HepG2 (cell line): ENCODE measurements at regions not wholly inside any gene's neighbourhood (a gene's known extent, or its start where the extent isn't known, plus 50 kb on each side); places are given as distances from the start of the nearest gene placed in this dataset.
"Not testable (repeated sequence)": the region's sequence is repeated elsewhere in the genome, so short reads cannot be mapped to it uniquely, and the experiment has no call there.

ENCODE experiments used
- ATAC-seq: fragments of 200-7000 bp; cut with Tn5 transposase; 3 replicates; pipeline ENCODE4 v1.9.1; 2020; ENCODE audit warnings: mild to moderate bottlenecking, moderate library complexity
- BruUV-seq: library from RNA; stranded (reverse); fragments of 400-500 nt; replicated peaks from 2 replicates; lab custom pipeline; 2021; lab: Mats Ljungman, UMichigan
- CTCF ChIA-PET: fragments of 300-600 bp; formaldehyde crosslinking; extraction: SDS; loops from one replicate; lab custom pipeline; 2021; ENCODE audit warnings: low total read pairs, inconsistent platforms, low intra/inter-chr PET ratio; lab: Yijun Ruan, JAX
- POLR2A ChIA-PET: fragments of 350-600 bp; sonication (Branson Sonifier 250); formaldehyde crosslinking; loops from one replicate; lab custom pipeline; 2020; ENCODE audit warnings: antibody characterized with exemption, inconsistent platforms; lab: Yijun Ruan, JAX
- DNase-seq: peaks from one replicate; pipeline ENCODE4 v3.0.0-alpha.2; 2015; ENCODE audit warnings: low spot score
- FAIRE-seq: peaks from 3 replicates; lab custom pipeline; 2011; peaks lifted over from hg19 to GRCh38; lab: Jason Lieb, UNC
- H2AFZ ChIP-seq: one replicate; pipeline ENCODE4 v1.6.1; 2011; ENCODE audit warnings: low read length, inconsistent platforms
- H3K27ac ChIP-seq: fragments of 300-600 bp; 3 replicates; pipeline ENCODE4 v1.8.0; 2011; ENCODE audit warnings: mixed run types, mild to moderate bottlenecking, mixed read lengths, low read length, inconsistent platforms; ENCODE audit not compliant: insufficient read depth; ENCODE audit errors: extremely low read length
- H3K27me3 ChIP-seq, 2 experiments: fragments of 200-600 bp in 1 of 2; 2 replicates in 1 of 2; 3 replicates in 1 of 2; pipeline versions ENCODE4 v1.6.0 to v1.8.0; 2011; ENCODE audit warnings: low read length in 2 of 2, mild to moderate bottlenecking in 2 of 2, moderate library complexity in 2 of 2, inconsistent platforms in 1 of 2; ENCODE audit not compliant: insufficient read depth in 2 of 2, control insufficient read depth in 1 of 2
- H3K36me3 ChIP-seq, 2 experiments: fragments of 200-600 bp in 1 of 2; replicated peaks in 1 of 2; 2 replicates in 1 of 2; 3 replicates in 1 of 2; pipeline versions ENCODE4 v1.5.1 to v1.8.0; 2011; ENCODE audit warnings: low read length in 2 of 2, inconsistent platforms in 1 of 2; ENCODE audit not compliant: insufficient read depth in 2 of 2, control insufficient read depth in 1 of 2
- H3K4me1 ChIP-seq: 2 replicates; pipeline ENCODE4 v1.5.1; 2012; ENCODE audit warnings: low read length, inconsistent platforms; ENCODE audit not compliant: insufficient read depth
- H3K4me2 ChIP-seq: 2 replicates; pipeline ENCODE4 v1.6.0; 2011; ENCODE audit warnings: low read depth, low read length, inconsistent platforms
- H3K4me3 ChIP-seq, 3 experiments: fragments of 200-600 bp in 1 of 3; sonication (generic), shearing (Covaris generic) in 1 of 3; replicated peaks in 1 of 3; 2 replicates each; pipeline ENCODE4 v1.5.1; 2011 to 2016; ENCODE audit warnings: low read length in 3 of 3, inconsistent platforms in 2 of 3, low read depth in 2 of 3, mild to moderate bottlenecking in 2 of 3, control low read depth in 1 of 3, mixed read lengths in 1 of 3; ENCODE audit not compliant: insufficient read depth in 1 of 3
- H3K79me2 ChIP-seq: one replicate; pipeline ENCODE4 v1.6.1; 2011; ENCODE audit warnings: low read length, inconsistent platforms; ENCODE audit not compliant: insufficient read depth
- H3K9ac ChIP-seq: 2 replicates; pipeline ENCODE4 v1.6.0; 2011; ENCODE audit warnings: mild to moderate bottlenecking, low read depth, low read length, inconsistent platforms; ENCODE audit not compliant: insufficient read depth
- H3K9me3 ChIP-seq: 2 replicates; pipeline ENCODE4 v1.5.1; 2012; ENCODE audit warnings: mild to moderate bottlenecking, low read length
- H4K20me1 ChIP-seq: 2 replicates; pipeline ENCODE4 v1.6.0; 2011; ENCODE audit warnings: inconsistent platforms, mild to moderate bottlenecking, low read length, moderate library complexity; ENCODE audit not compliant: insufficient read depth
- ERF ChIP-seq: IDR thresholded peaks from 2 replicates; pipeline ENCODE4 v1.6.1; 2018; ENCODE audit warnings: missing biosample characterization, missing genetic modification reagents
- JUN ChIP-seq: sonication (generic); formaldehyde crosslinking; IDR thresholded peaks from 2 replicates; pipeline ENCODE4 v1.4.0; 2020; ENCODE audit warnings: mild to moderate bottlenecking, missing genetic modification reagents
- NR2F6 ChIP-seq, 2 experiments: IDR thresholded peaks; 2 replicates each; pipeline ENCODE4 v1.6.1; 2016; ENCODE audit warnings: antibody characterized with exemption in 1 of 2, mild to moderate bottlenecking in 1 of 2
- PAF1 ChIP-seq: IDR thresholded peaks from 2 replicates; pipeline ENCODE4 v1.6.1; 2016; ENCODE audit warnings: missing genetic modification reagents, missing compliant biosample characterization
- SAP130 ChIP-seq: IDR thresholded peaks from 2 replicates; pipeline ENCODE4 v1.6.1; 2016; ENCODE audit warnings: low read depth
- SMARCC2 ChIP-seq: fragments of 450-650 bp; IDR thresholded peaks from 2 replicates; pipeline ENCODE4 v1.6.1; 2017; ENCODE audit warnings: antibody characterized with exemption, mild to moderate bottlenecking
- SSRP1 ChIP-seq: IDR thresholded peaks from 2 replicates; pipeline ENCODE4 v1.6.1; 2016; ENCODE audit warnings: control low read depth
- TEAD3 ChIP-seq: optimal IDR thresholded peaks from 2 replicates; pipeline ENCODE3; 2016; ENCODE audit warnings: borderline replicate concordance
- ZNF768 ChIP-seq: sonication (generic); formaldehyde crosslinking; IDR thresholded peaks from 2 replicates; pipeline ENCODE4 v1.4.0; 2020; ENCODE audit warnings: missing genetic modification reagents
- ZNF83 ChIP-seq: sonication (generic); formaldehyde crosslinking; IDR thresholded peaks from 2 replicates; pipeline ENCODE4 v1.4.0; 2020; ENCODE audit warnings: missing genetic modification reagents, mild to moderate bottlenecking, borderline replicate concordance
- WGBS: methylation state at CpG from one replicate; pipeline ENCODE4 v1.1.6; 2017; ENCODE audit warnings: low lambda C conversion rate; 5-methylcytosine and 5-hydroxymethylcytosine counted together
- in situ Hi-C: cut with HindIII; loops from 2 replicates; pipeline ENCODE4 v1.10.0; 2017; ENCODE audit warnings: low pct_unique_long_range_greater_than_20kb; ENCODE audit not compliant: extremely low pct_ligation_motif_present
- intact Hi-C: fragments of 100-400 bp; cut with micrococcal nuclease; formaldehyde crosslinking; loops from one replicate; pipeline ENCODE4 v1.10.0; 2022; ENCODE audit not compliant: unreplicated experiment
- TF ChIP-seq, protein P1 (sequence below): sonication (generic); formaldehyde crosslinking; IDR thresholded peaks from 2 replicates; pipeline ENCODE4 v1.5.0; 2020; ENCODE audit warnings: mild to moderate bottlenecking, missing genetic modification reagents
- TF ChIP-seq, protein P2 (sequence below): sonication (generic); formaldehyde crosslinking; IDR thresholded peaks from 2 replicates; pipeline ENCODE4 v1.4.0; 2020; ENCODE audit warnings: mild to moderate bottlenecking, missing genetic modification reagents, borderline replicate concordance

DNA sequence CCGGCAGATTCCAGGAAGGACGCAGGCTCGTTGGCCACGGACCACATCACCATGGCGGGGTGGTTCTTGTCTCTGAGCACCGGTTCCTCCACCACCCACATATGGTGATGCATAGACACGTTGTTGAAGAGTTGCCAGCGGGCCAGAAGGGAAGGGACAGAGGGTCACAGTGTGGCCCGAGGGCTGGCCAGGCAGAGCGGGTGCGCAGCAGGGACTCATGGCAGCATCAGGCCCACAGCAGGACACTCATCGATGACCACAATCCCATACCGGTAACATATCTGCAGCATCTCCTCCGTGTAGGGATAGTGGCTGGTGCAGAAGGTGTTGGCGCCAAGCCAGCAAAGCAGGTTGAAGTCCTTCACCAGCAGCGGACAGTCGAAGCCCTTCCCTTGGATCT, 469.2 kb upstream of the FAM174A start:
- in situ Hi-C loops, POLR2A ChIA-PET, H3K36me3 ChIP-seq, H3K4me2 ChIP-seq, H3K79me2 ChIP-seq, CTCF ChIA-PET, H4K20me1 ChIP-seq, H3K27me3 ChIP-seq, FAIRE-seq, intact Hi-C loops, H2AFZ ChIP-seq, H3K9me3 ChIP-seq, H3K9ac ChIP-seq, H3K4me1 ChIP-seq, BruUV-seq, DNase-seq, H3K4me3 ChIP-seq, H3K27ac ChIP-seq: not testable (repeated sequence)
- 20% methylated on average over 3 of the region's 17 CpGs for WGBS
- peak; percentile 38; the same call in 2 of the 3 replicates for ATAC-seq

GRCh38 chr5:100043475-100043874, 491.7 kb upstream of the FAM174A start:
- in situ Hi-C loops (no loop called here), intact Hi-C loops (no loop called here)
- no peak overlapping the region for H2AFZ ChIP-seq
- H3K9ac ChIP-seq, result no peak overlapping the region
- H3K36me3 ChIP-seq, result no peaks in the 10 kb centered on the region
- no peaks in the 10 kb centered on the region for H4K20me1 ChIP-seq
- H3K79me2 ChIP-seq, result no peaks in the 10 kb centered on the region
- TF ChIP-seq SSRP1 (CRISPR knock-in tag), result no peak
- TF ChIP-seq SAP130, result no peak
- TF ChIP-seq TEAD3 (CRISPR knock-in tag), result no peak
- no peak for TF ChIP-seq ERF (CRISPR knock-in tag)
- no peak for TF ChIP-seq PAF1
- TF ChIP-seq JUN (CRISPR knock-in tag), result no peak
- TF ChIP-seq, protein P1, sequence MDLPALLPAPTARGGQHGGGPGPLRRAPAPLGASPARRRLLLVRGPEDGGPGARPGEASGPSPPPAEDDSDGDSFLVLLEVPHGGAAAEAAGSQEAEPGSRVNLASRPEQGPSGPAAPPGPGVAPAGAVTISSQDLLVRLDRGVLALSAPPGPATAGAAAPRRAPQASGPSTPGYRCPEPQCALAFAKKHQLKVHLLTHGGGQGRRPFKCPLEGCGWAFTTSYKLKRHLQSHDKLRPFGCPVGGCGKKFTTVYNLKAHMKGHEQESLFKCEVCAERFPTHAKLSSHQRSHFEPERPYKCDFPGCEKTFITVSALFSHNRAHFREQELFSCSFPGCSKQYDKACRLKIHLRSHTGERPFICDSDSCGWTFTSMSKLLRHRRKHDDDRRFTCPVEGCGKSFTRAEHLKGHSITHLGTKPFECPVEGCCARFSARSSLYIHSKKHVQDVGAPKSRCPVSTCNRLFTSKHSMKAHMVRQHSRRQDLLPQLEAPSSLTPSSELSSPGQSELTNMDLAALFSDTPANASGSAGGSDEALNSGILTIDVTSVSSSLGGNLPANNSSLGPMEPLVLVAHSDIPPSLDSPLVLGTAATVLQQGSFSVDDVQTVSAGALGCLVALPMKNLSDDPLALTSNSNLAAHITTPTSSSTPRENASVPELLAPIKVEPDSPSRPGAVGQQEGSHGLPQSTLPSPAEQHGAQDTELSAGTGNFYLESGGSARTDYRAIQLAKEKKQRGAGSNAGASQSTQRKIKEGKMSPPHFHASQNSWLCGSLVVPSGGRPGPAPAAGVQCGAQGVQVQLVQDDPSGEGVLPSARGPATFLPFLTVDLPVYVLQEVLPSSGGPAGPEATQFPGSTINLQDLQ (CRISPR knock-in tag), result no peak
- no peak for TF ChIP-seq NR2F6 (IDR thresholded peaks at IDR 0.05)
- TF ChIP-seq NR2F6 (CRISPR knock-in tag; IDR thresholded peaks at IDR 0.05), result no peak
- TF ChIP-seq ZNF768 (CRISPR knock-in tag), result no peak
- no peak for TF ChIP-seq SMARCC2
- TF ChIP-seq, protein P2, sequence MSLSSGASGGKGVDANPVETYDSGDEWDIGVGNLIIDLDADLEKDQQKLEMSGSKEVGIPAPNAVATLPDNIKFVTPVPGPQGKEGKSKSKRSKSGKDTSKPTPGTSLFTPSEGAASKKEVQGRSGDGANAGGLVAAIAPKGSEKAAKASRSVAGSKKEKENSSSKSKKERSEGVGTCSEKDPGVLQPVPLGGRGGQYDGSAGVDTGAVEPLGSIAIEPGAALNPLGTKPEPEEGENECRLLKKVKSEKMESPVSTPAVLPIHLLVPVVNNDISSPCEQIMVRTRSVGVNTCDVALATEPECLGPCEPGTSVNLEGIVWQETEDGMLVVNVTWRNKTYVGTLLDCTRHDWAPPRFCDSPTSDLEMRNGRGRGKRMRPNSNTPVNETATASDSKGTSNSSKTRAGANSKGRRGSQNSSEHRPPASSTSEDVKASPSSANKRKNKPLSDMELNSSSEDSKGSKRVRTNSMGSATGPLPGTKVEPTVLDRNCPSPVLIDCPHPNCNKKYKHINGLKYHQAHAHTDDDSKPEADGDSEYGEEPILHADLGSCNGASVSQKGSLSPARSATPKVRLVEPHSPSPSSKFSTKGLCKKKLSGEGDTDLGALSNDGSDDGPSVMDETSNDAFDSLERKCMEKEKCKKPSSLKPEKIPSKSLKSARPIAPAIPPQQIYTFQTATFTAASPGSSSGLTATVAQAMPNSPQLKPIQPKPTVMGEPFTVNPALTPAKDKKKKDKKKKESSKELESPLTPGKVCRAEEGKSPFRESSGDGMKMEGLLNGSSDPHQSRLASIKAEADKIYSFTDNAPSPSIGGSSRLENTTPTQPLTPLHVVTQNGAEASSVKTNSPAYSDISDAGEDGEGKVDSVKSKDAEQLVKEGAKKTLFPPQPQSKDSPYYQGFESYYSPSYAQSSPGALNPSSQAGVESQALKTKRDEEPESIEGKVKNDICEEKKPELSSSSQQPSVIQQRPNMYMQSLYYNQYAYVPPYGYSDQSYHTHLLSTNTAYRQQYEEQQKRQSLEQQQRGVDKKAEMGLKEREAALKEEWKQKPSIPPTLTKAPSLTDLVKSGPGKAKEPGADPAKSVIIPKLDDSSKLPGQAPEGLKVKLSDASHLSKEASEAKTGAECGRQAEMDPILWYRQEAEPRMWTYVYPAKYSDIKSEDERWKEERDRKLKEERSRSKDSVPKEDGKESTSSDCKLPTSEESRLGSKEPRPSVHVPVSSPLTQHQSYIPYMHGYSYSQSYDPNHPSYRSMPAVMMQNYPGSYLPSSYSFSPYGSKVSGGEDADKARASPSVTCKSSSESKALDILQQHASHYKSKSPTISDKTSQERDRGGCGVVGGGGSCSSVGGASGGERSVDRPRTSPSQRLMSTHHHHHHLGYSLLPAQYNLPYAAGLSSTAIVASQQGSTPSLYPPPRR, result no peak
- TF ChIP-seq ZNF83 (CRISPR knock-in tag), result no peak
- no peak overlapping the region for H3K4me3 ChIP-seq
- ChIA-PET POLR2A (no interaction called here), CTCF (no interaction called here)
- H3K4me1 ChIP-seq, result no peaks in the 10 kb centered on the region
- BruUV-seq, result no TSS peak
- no peak for DNase-seq
- FAIRE-seq, result no peak
- H3K9me3 ChIP-seq, result no peaks in the 10 kb centered on the region
- no peak for ATAC-seq
- H3K27ac ChIP-seq, result no peak overlapping the region
- 0% methylated on average over 2 of the region's 2 CpGs for WGBS
- no peaks in the 10 kb centered on the region for H3K27me3 ChIP-seq
- H3K4me2 ChIP-seq, result no peak overlapping the region
